ENCODE measurements at regions not wholly inside any gene's neighbourhood (a gene's known extent, or its start where the extent isn't known, plus 50 kb on each side); places are given as distances from the start of the nearest gene placed in this dataset.

DNA sequence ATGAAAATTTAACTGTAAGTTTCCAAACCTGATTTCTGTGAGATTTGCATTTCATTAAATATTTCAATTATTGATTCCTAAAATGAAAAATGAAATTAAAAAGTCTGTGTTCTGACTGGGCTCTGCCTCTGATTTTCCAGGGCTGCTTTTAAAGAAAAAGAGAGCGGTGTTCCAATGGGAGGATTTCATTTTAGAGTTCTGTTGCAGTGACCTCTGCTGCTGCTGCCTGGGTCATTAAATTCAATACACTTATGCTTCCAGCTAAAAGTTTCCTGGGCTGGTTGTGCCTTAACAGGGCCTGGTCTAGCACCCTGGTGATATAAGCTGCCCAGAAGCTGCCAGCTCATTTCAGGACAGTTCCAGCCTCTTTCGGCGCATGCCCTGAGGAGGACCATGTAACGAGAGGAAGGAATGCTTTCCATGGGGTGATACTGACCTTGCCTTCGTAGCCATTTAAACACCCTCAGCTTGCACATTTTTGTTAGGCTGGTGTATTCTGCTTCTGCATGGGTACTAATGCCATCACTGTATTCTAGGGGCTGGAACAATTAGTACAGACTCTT is 93.3 kb downstream of the TMEM174 start:
- TF ChIP-seq EZH2 (IDR thresholded peaks at IDR 0.05; ENCODE audit: low read length) (no peak), CTCF (optimal IDR thresholded peaks at IDR 0.05 in 1 of 3, IDR thresholded peaks at IDR 0.05 in 1 of 3, conservative IDR thresholded peaks at IDR 0.05 in 1 of 3; ENCODE audit: extremely low read depth in 1 of 3, insufficient read depth in 2 of 3, low read length in 3 of 3) (no peak)
